Gastrocnemius medialis (tissue), 4 donors: ENCODE measurements at regions not wholly inside any gene's neighbourhood (a gene's known extent, or its start where the extent isn't known, plus 50 kb on each side); places are given as distances from the start of the nearest gene placed in this dataset.

Source experiments
- ATAC-seq, 2 donors: fragments of 150-250 bp; one replicate each; pipeline ENCODE4 v1.9.1; 2016
- DNase-seq, 2 donors: peaks; one replicate each; pipeline ENCODE4 v3.0.0-alpha.2; 2019
- H3K27ac ChIP-seq, 4 donors: fragments of 200-600 bp; sonication (generic); 1 replicate in 1 of 4; 2 replicates in 3 of 4; pipeline ENCODE4 v1.5.1; 2016 to 2018; ENCODE audit warnings: mild to moderate bottlenecking in 2 of 4, moderate library complexity in 1 of 4
- H3K27me3 ChIP-seq, 3 donors: fragments of 200-600 bp; sonication (generic) in 2 of 3; 1 replicate in 1 of 3; 2 replicates in 2 of 3; pipeline versions ENCODE4 v1.5.1 to v1.6.0; 2016 to 2019; ENCODE audit warnings: mild to moderate bottlenecking in 1 of 3, moderate library complexity in 1 of 3
- H3K36me3 ChIP-seq, 2 donors: fragments of 200-600 bp; sonication (generic) in 1 of 2; one replicate each; pipeline ENCODE4 v1.5.1; 2017 to 2018
- H3K4me1 ChIP-seq, 2 donors: fragments of 200-600 bp; sonication (generic) in 1 of 2; one replicate each; pipeline ENCODE4 v1.5.1; 2016 to 2017; ENCODE audit warnings: mild to moderate bottlenecking in 2 of 2
- H3K4me3 ChIP-seq, 4 donors: fragments of 200-600 bp; sonication (generic) in 3 of 4; 1 replicate in 1 of 4; 2 replicates in 3 of 4; pipeline ENCODE4 v1.5.1; 2016 to 2019; ENCODE audit warnings: mild to moderate bottlenecking in 2 of 4
- H3K9me3 ChIP-seq, 3 donors: fragments of 200-600 bp; sonication (generic) in 2 of 3; 1 replicate in 1 of 3; 2 replicates in 2 of 3; pipeline ENCODE4 v1.5.1; 2016 to 2019
- CTCF ChIP-seq, 5 experiments: fragments of 450-650 bp in 3 of 5; fragments of 200-600 bp in 2 of 5; sonication (generic) in 2 of 5; IDR thresholded peaks in 4 of 5; conservative IDR thresholded peaks in 1 of 5; 1 replicate in 4 of 5; 2 replicates in 1 of 5; pipeline ENCODE4 v1.5.1; 2016 to 2019; ENCODE audit warnings: antibody characterized with exemption in 5 of 5, mild to moderate bottlenecking in 3 of 5, moderate library complexity in 3 of 5
- POLR2A ChIP-seq, 2 donors: fragments of 450-650 bp; IDR thresholded peaks; one replicate each; pipeline ENCODE4 v1.6.1; 2017; ENCODE audit warnings: antibody characterized with exemption in 2 of 2, mild to moderate bottlenecking in 2 of 2, moderate library complexity in 2 of 2
- in situ Hi-C, 4 donors: fragments of 200-750 bp; cut with MboI; loops; one replicate each; pipeline versions ENCODE4 v1.15.0 to v1.8.0; 2017; ENCODE audit warnings: low sequenced_read_pairs in 4 of 4
- intact Hi-C: fragments of 100-400 bp; cut with DNase I; formaldehyde crosslinking; loops from one replicate; pipeline ENCODE4 v1.15.1; 2023; ENCODE audit warnings: low total_unique reads

- H3K27ac ChIP-seq, result no peak overlapping the region
- TF ChIP-seq CTCF (IDR thresholded peaks at IDR 0.05 in 4 of 5, conservative IDR thresholded peaks at IDR 0.05 in 1 of 5) (no peak), POLR2A (IDR thresholded peaks at IDR 0.05) (no peak)
- DNase-seq, result no peak
- intact Hi-C loops, result no loop called here
- no peaks in the 10 kb centered on the region for H3K9me3 ChIP-seq
- ATAC-seq, result no peak
- no peak overlapping the region for H3K4me3 ChIP-seq
- peaks cover 4 to 6% of the 10 kb centered on the region in 2 donors for H3K4me1 ChIP-seq
- in situ Hi-C loops, result no loop called here
- no peaks in the 10 kb centered on the region for H3K36me3 ChIP-seq
- no peaks in the 10 kb centered on the region for H3K27me3 ChIP-seq
Measured at GRCh38 chr3:23103764-23104163, 99.4 kb upstream of the UBE2E2 start.

GRCh38 chr3:23105048-23105447 lies 98.1 kb upstream of the UBE2E2 start:
- no peak for DNase-seq
- in situ Hi-C loops, result no loop called here
- TF ChIP-seq POLR2A (IDR thresholded peaks at IDR 0.05), result no peak
- TF ChIP-seq CTCF (IDR thresholded peaks at IDR 0.05 in 4 of 5, conservative IDR thresholded peaks at IDR 0.05 in 1 of 5), result no peak
- Histone ChIP-seq H3K4me3 (no peak overlapping the region), H3K36me3 (no peaks in the 10 kb centered on the region), H3K4me1 (peaks cover 4 to 6% of the 10 kb centered on the region in 2 donors), H3K9me3 (no peaks in the 10 kb centered on the region), H3K27me3 (no peaks in the 10 kb centered on the region), H3K27ac (no peak overlapping the region)
- intact Hi-C loops, result no loop called here
- no peak for ATAC-seq

DNA sequence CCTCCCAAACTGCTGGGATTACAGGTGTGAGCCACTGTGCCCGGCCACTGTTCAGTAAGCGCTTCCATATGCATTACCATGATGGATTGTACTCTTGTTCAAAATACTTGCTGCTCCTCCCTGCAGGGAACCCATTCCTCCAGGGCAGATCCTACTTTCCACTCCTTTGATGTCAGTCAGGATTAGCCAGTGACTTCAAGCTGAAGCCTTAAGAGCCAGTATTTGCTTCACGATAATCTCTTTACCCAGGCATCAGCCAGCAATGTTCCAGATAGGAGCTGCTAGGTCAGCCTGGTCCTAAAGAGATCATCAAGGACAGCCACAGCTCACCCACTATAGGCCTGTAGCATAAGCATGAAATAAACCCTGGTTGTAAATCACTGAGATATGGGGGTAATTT lies 96.5 kb upstream of the UBE2E2 start:
- TF ChIP-seq CTCF (IDR thresholded peaks at IDR 0.05 in 4 of 5, conservative IDR thresholded peaks at IDR 0.05 in 1 of 5) (no peak), POLR2A (IDR thresholded peaks at IDR 0.05) (no peak)
- Histone ChIP-seq H3K27me3 (no peaks in the 10 kb centered on the region), H3K36me3 (no peaks in the 10 kb centered on the region), H3K9me3 (no peaks in the 10 kb centered on the region), H3K4me3 (no peak overlapping the region), H3K27ac (no peak overlapping the region), H3K4me1 (peaks cover 4 to 6% of the 10 kb centered on the region in 2 donors)
- in situ Hi-C loops (no loop called here), intact Hi-C loops (no loop called here)
- no peak for DNase-seq
- no peak for ATAC-seq

DNA sequence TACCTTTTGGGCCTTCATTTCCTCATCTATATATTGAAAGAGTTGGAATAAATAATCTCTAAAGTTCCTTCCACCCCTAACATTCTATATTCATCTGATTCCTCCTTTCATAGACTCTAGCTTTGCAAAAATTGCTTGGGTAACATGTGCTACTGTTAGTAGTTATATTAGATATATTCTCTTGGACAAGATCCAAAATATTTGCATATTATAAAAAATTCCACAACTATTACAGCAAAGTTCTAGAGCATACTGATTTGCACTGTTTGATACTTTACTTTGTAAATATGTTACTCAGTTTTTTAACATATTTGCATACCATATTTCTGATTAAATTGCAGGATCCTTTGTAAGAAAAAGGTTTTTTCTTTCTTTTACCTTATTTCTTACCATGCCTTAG lies 95.9 kb upstream of the UBE2E2 start:
- Histone ChIP-seq H3K4me3 (no peak overlapping the region), H3K27me3 (no peaks in the 10 kb centered on the region), H3K36me3 (no peaks in the 10 kb centered on the region), H3K4me1 (peaks cover 4 to 6% of the 10 kb centered on the region in 2 donors), H3K27ac (no peak overlapping the region), H3K9me3 (no peaks in the 10 kb centered on the region)
- intact Hi-C loops, result no loop called here
- in situ Hi-C loops, result no loop called here
- no peak for TF ChIP-seq CTCF (IDR thresholded peaks at IDR 0.05 in 4 of 5, conservative IDR thresholded peaks at IDR 0.05 in 1 of 5)
- TF ChIP-seq POLR2A (IDR thresholded peaks at IDR 0.05), result no peak
- ATAC-seq, result no peak
- DNase-seq, result no peak

GRCh38 chr3:23108451-23109057 lies 94.6 kb upstream of the UBE2E2 start:
- Histone ChIP-seq H3K36me3 (no peaks in the 10 kb centered on the region), H3K27me3 (no peaks in the 10 kb centered on the region), H3K27ac (no peak overlapping the region), H3K9me3 (no peaks in the 10 kb centered on the region), H3K4me3 (no peak overlapping the region), H3K4me1 (peaks cover 6 to 8% of the 10 kb centered on the region in 2 donors)
- TF ChIP-seq CTCF (IDR thresholded peaks at IDR 0.05 in 4 of 5, conservative IDR thresholded peaks at IDR 0.05 in 1 of 5) (no peak), POLR2A (IDR thresholded peaks at IDR 0.05) (no peak)
- DNase-seq (no peak), ATAC-seq (no peak)
- in situ Hi-C loops (no loop called here), intact Hi-C loops (no loop called here)
